Suppressor macrophage (primary cell): ENCODE measurements at regions not wholly inside any gene's neighbourhood (a gene's known extent, or its start where the extent isn't known, plus 50 kb on each side); places are given as distances from the start of the nearest gene placed in this dataset.
"Not testable (repeated sequence)": the region's sequence is repeated elsewhere in the genome, so short reads cannot be mapped to it uniquely, and the experiment has no call there.

ENCODE experiments used
- DNase-seq, 4 experiments: peaks; one replicate each; pipeline ENCODE4 v3.0.0-alpha.2; 2020 to 2022

GRCh38 chr12:67535971-67536370, 112.6 kb upstream of the DYRK2 start:
- DNase-seq: no peak

- no peak for DNase-seq
These were observed 109.2 kb upstream of the DYRK2 start for GRCh38 chr12:67539329-67539728.

- no peak for DNase-seq
These were observed 108.6 kb upstream of the DYRK2 start for GRCh38 chr12:67539946-67540345.

- DNase-seq: no peak
These were observed 107.5 kb upstream of the DYRK2 start for GRCh38 chr12:67540920-67541624.

GRCh38 chr12:67541625-67541991, 106.9 kb upstream of the DYRK2 start:
- no peak for DNase-seq

- no peak for DNase-seq
These were observed 105.3 kb upstream of the DYRK2 start for GRCh38 chr12:67543021-67543770.

- no peak for DNase-seq
These were observed 103.2 kb upstream of the DYRK2 start for GRCh38 chr12:67545298-67545697.

GRCh38 chr12:67546746-67547145, 101.8 kb upstream of the DYRK2 start:
- no peak for DNase-seq

- not testable (repeated sequence) for DNase-seq
These were observed 93.3 kb upstream of the DYRK2 start for GRCh38 chr12:67555075-67555717.

- no peak for DNase-seq
These were observed 89.8 kb upstream of the DYRK2 start for GRCh38 chr12:67558775-67559174.

GRCh38 chr12:67559751-67560150, 88.8 kb upstream of the DYRK2 start:
- no peak for DNase-seq

- peak in 1 of 4 experiments; percentile 17 for DNase-seq
These were observed 85.8 kb upstream of the DYRK2 start for GRCh38 chr12:67562513-67563287.

GRCh38 chr12:67568055-67568454, 80.5 kb upstream of the DYRK2 start:
- DNase-seq: no peak

GRCh38 chr12:67572492-67572891, 76.1 kb upstream of the DYRK2 start:
- no peak for DNase-seq

- DNase-seq: no peak
These were observed 75.0 kb upstream of the DYRK2 start for GRCh38 chr12:67573566-67573965.

GRCh38 chr12:67578976-67579661, 69.4 kb upstream of the DYRK2 start:
- DNase-seq: peak in 3 of 4 experiments; percentile 13 to 57 (median 53)

GRCh38 chr12:67579662-67580003, 68.9 kb upstream of the DYRK2 start:
- no peak for DNase-seq

GRCh38 chr12:67582238-67582834, 66.2 kb upstream of the DYRK2 start:
- DNase-seq: peak in 2 of 4 experiments; percentile 8 to 20

GRCh38 chr12:67582844-67583243, 65.7 kb upstream of the DYRK2 start:
- no peak for DNase-seq

GRCh38 chr12:67586951-67587350, 61.6 kb upstream of the DYRK2 start:
- no peak for DNase-seq

- no peak for DNase-seq
These were observed 59.5 kb upstream of the DYRK2 start for GRCh38 chr12:67589078-67589477.
